ENCODE measurements at regions not wholly inside any gene's neighbourhood (a gene's known extent, or its start where the extent isn't known, plus 50 kb on each side); places are given as distances from the start of the nearest gene placed in this dataset.

GRCh38 chr10:118246332-118247295, 95.5 kb downstream of the FAM204A start:
- H3K4me3 ChIP-seq (replicated peaks; ENCODE audit: low read depth, low read length): no peak overlapping the region
- TF ChIP-seq, protein P1, sequence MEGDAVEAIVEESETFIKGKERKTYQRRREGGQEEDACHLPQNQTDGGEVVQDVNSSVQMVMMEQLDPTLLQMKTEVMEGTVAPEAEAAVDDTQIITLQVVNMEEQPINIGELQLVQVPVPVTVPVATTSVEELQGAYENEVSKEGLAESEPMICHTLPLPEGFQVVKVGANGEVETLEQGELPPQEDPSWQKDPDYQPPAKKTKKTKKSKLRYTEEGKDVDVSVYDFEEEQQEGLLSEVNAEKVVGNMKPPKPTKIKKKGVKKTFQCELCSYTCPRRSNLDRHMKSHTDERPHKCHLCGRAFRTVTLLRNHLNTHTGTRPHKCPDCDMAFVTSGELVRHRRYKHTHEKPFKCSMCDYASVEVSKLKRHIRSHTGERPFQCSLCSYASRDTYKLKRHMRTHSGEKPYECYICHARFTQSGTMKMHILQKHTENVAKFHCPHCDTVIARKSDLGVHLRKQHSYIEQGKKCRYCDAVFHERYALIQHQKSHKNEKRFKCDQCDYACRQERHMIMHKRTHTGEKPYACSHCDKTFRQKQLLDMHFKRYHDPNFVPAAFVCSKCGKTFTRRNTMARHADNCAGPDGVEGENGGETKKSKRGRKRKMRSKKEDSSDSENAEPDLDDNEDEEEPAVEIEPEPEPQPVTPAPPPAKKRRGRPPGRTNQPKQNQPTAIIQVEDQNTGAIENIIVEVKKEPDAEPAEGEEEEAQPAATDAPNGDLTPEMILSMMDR (IDR thresholded peaks at IDR 0.05; ENCODE audit: low read length, missing control alignments): no peak
- no peak for DNase-seq (ENCODE audit: low read depth)

GRCh38 chr10:118243907-118244306, 98.2 kb downstream of the FAM204A start:
- DNase-seq (ENCODE audit: low read depth): no peak
- no peak overlapping the region for H3K4me3 ChIP-seq (replicated peaks; ENCODE audit: low read depth, low read length)
- TF ChIP-seq, protein P1 (IDR thresholded peaks at IDR 0.05; ENCODE audit: low read length, missing control alignments): no peak

GRCh38 chr10:118241229-118242137, 100.6 kb downstream of the FAM204A start:
- peak; percentile 89 for DNase-seq (ENCODE audit: low read depth)
- TF ChIP-seq, protein P1 (IDR thresholded peaks at IDR 0.05; ENCODE audit: low read length, missing control alignments): peak; percentile 93
- H3K4me3 ChIP-seq (replicated peaks; ENCODE audit: low read depth, low read length): no peak overlapping the region

GRCh38 chr10:118239236-118239630, 102.9 kb downstream of the FAM204A start:
- no peak for DNase-seq (ENCODE audit: low read depth)
- TF ChIP-seq, protein P1 (IDR thresholded peaks at IDR 0.05; ENCODE audit: low read length, missing control alignments): no peak
- H3K4me3 ChIP-seq (replicated peaks; ENCODE audit: low read depth, low read length): no peak overlapping the region

GRCh38 chr10:118238573-118239235, 103.4 kb downstream of the FAM204A start:
- peak; percentile 4 for DNase-seq (ENCODE audit: low read depth)
- H3K4me3 ChIP-seq (replicated peaks; ENCODE audit: low read depth, low read length): no peak overlapping the region
- TF ChIP-seq, protein P1 (IDR thresholded peaks at IDR 0.05; ENCODE audit: low read length, missing control alignments): no peak

- TF ChIP-seq, protein P1 (IDR thresholded peaks at IDR 0.05; ENCODE audit: low read length, missing control alignments): no peak
- H3K4me3 ChIP-seq (replicated peaks; ENCODE audit: low read depth, low read length): no peak overlapping the region
- no peak for DNase-seq (ENCODE audit: low read depth)
Observed at GRCh38 chr10:118237930-118238329, 104.2 kb downstream of the FAM204A start.
